Heart left ventricle (tissue), 13 donors: ENCODE measurements at regions not wholly inside any gene's neighbourhood (a gene's known extent, or its start where the extent isn't known, plus 50 kb on each side); places are given as distances from the start of the nearest gene placed in this dataset.

Source experiments
- CTCF ChIP-seq, 12 donors: fragments of 200-600 bp; sonication (generic) in 4 of 12; IDR thresholded peaks; one replicate each; pipeline versions ENCODE4 v1.5.0 to v1.8.0; 2018 to 2022; ENCODE audit warnings: antibody characterized with exemption in 12 of 12, mild to moderate bottlenecking in 5 of 12
- POLR2A ChIP-seq, 2 donors: fragments of 450-650 bp; IDR thresholded peaks; one replicate each; pipeline ENCODE4 v1.6.1; 2017; ENCODE audit warnings: antibody characterized with exemption in 2 of 2, mild to moderate bottlenecking in 2 of 2, moderate library complexity in 2 of 2
- donor health status: ischemic (EF 13 %, LVEDD 7.1; RV severe dilation, severe dysfunction).
- donor health status: DM: no; HTN: yes; CAD: no.
- donor health status: DM: no; HTN: no; CAD: no.
- donor health status: ischemic (EF 25% LVEDD 6.9; RV normal size, moderate dysfunction).
- donor health status: ischemic (EF 25% LVEDD 5.7; RV mildly dilated, moderate dysfunction).
- donor health status: ischemic (EF 35%, LVEDD 5.7; RV mildly dilated, moderate dysfunction).
- donor health status: nonischemic (EF 11% LVEDD 7.7; RV severe dilation, severe dysfunction).
- donor health status: DM: yes; HTN: yes; CAD: no.
- donor health status: PGD.
- donor health status: ischemic (EF 29% LVEDD 5.4; RV normal size, mild dysfunction).
- donor health status: nonischemic (EF 23%, LVEDD 6.1; RV moderate dilation, normal function).

- no peak for TF ChIP-seq CTCF (IDR thresholded peaks at IDR 0.05)
- TF ChIP-seq POLR2A (IDR thresholded peaks at IDR 0.05): no peak
Observed at GRCh38 chr4:129236351-129236750, 140.4 kb downstream of the C4orf33 start.
